HepG2 (cell line): ENCODE measurements at regions not wholly inside any gene's neighbourhood (a gene's known extent, or its start where the extent isn't known, plus 50 kb on each side); places are given as distances from the start of the nearest gene placed in this dataset.

Experiments used
- FOXJ3 ChIP-seq: sonication (generic); formaldehyde crosslinking; IDR thresholded peaks from 2 replicates; pipeline ENCODE4 v1.4.0; 2020; ENCODE audit warnings: missing genetic modification reagents, mild to moderate bottlenecking, borderline replicate concordance
- MEF2D ChIP-seq: sonication (generic); formaldehyde crosslinking; IDR thresholded peaks from 2 replicates; pipeline ENCODE4 v1.5.1; 2020; ENCODE audit warnings: mild to moderate bottlenecking, missing genetic modification reagents
- MYC ChIP-seq: sonication (generic); formaldehyde crosslinking; IDR thresholded peaks from 2 replicates; pipeline ENCODE4 v1.9.0; 2021; ENCODE audit warnings: missing genetic modification reagents, borderline replicate concordance
- SYNCRIP ChIP-seq: fragments of 200-400 bp; formaldehyde crosslinking; IDR thresholded peaks from 2 replicates; pipeline ENCODE4 v1.6.1; 2018; ENCODE audit warnings: mild to moderate bottlenecking, low read depth, low read length; ENCODE audit not compliant: insufficient read depth
- ZNF792 ChIP-seq: IDR thresholded peaks from 2 replicates; pipeline ENCODE4 v1.6.1; 2016
- TF ChIP-seq, protein P1 (sequence below): sonication (generic); formaldehyde crosslinking; IDR thresholded peaks from 2 replicates; pipeline ENCODE4 v1.4.0; 2020; ENCODE audit warnings: missing genetic modification reagents
- TF ChIP-seq, protein P2 (sequence below): sonication (generic); formaldehyde crosslinking; IDR thresholded peaks from 2 replicates; pipeline ENCODE4 v1.8.0; 2022; ENCODE audit warnings: missing genetic modification reagents, mild to moderate bottlenecking, inconsistent platforms, borderline replicate concordance

DNA sequence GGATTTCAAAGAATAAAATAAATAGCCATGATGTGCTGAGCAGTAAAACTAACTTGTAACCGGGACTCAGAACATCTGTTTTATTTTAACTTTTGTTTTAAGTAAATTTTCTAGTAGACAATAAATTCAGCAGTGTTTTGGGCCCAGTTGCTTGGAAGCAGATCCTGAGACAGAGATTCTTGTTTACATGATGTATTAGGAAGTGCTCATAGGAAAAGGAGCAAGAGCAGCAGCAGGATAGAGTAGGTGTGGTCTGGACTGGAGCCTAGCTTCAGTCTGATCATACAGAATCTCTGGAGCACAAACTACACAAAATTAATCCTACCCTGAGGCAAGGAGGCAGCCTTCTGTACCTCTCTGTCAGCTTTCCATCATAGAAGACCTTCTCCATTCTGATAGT is 139.2 kb upstream of the CCNH start:
- no peak for TF ChIP-seq FOXJ3 (CRISPR knock-in tag)
- no peak for TF ChIP-seq MEF2D (CRISPR knock-in tag)
- no peak for TF ChIP-seq ZNF792 (CRISPR knock-in tag)
- TF ChIP-seq, protein P1, sequence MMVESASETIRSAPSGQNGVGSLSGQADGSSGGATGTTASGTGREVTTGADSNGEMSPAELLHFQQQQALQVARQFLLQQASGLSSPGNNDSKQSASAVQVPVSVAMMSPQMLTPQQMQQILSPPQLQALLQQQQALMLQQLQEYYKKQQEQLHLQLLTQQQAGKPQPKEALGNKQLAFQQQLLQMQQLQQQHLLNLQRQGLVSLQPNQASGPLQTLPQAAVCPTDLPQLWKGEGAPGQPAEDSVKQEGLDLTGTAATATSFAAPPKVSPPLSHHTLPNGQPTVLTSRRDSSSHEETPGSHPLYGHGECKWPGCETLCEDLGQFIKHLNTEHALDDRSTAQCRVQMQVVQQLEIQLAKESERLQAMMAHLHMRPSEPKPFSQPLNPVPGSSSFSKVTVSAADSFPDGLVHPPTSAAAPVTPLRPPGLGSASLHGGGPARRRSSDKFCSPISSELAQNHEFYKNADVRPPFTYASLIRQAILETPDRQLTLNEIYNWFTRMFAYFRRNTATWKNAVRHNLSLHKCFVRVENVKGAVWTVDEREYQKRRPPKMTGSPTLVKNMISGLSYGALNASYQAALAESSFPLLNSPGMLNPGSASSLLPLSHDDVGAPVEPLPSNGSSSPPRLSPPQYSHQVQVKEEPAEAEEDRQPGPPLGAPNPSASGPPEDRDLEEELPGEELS (CRISPR knock-in tag): no peak
- no peak for TF ChIP-seq MYC (CRISPR knock-in tag)
- TF ChIP-seq SYNCRIP: no peak
- TF ChIP-seq, protein P2, sequence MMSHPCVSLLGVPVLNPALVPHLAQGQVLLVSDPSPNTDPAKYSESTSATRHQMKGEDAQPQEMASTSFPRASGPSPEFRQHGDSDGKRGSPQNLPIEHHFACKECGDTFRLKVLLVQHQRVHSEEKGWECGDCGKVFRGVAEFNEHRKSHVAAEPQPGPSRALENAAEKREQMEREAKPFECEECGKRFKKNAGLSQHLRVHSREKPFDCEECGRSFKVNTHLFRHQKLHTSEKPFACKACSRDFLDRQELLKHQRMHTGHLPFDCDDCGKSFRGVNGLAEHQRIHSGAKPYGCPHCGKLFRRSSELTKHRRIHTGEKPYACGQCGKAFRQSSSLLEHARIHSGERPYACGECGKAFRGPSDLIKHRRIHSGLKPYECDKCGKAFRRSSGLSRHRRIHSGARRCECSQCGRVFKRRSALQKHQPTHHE (CRISPR knock-in tag): no peak
